T-cell (primary cell): ENCODE measurements at regions not wholly inside any gene's neighbourhood (a gene's known extent, or its start where the extent isn't known, plus 50 kb on each side); places are given as distances from the start of the nearest gene placed in this dataset.

ENCODE experiments used
- ATAC-seq, 4 experiments: fragments of 200-7000 bp in 3 of 4; fragments of 150-1000 bp in 1 of 4; cut with Tn5 transposase; replicated peaks in 1 of 4; 1 replicate in 3 of 4; 2 replicates in 1 of 4; pipeline ENCODE4 v1.10.0; 2021; ENCODE audit warnings: moderate library complexity in 3 of 4, mild to moderate bottlenecking in 2 of 4, moderate number of reproducible peaks in 1 of 4
- CTCF ChIA-PET, 2 donors: fragments of 300-600 bp; sonication (Branson Sonifier 250); formaldehyde crosslinking; loops; one replicate each; lab custom pipeline; 2022; ENCODE audit warnings: antibody characterized with exemption in 2 of 2; lab: Charles Lee
- POLR2A ChIA-PET, 2 donors: fragments of 300-600 bp; sonication (Branson Sonifier 250); formaldehyde crosslinking; loops; one replicate each; lab custom pipeline; 2022; ENCODE audit warnings: antibody characterized with exemption in 2 of 2; lab: Charles Lee
- DNase-seq, 35 experiments: peaks; one replicate each; pipeline versions ENCODE4 v3.0.0 to v3.0.0-alpha.2; 2013 to 2023
- H3K27ac ChIP-seq: one replicate; pipeline ENCODE4 v1.5.1; 2013; ENCODE audit warnings: low read length
- H3K27me3 ChIP-seq, 2 experiments: replicated peaks in 1 of 2; 1 replicate in 1 of 2; 2 replicates in 1 of 2; pipeline versions ENCODE4 v1.6.1 to v1.7.0; 2013; ENCODE audit warnings: low read length in 1 of 2, mixed read lengths in 1 of 2; ENCODE audit not compliant: control insufficient read depth in 2 of 2, insufficient read depth in 2 of 2; ENCODE audit errors: extremely low read depth in 1 of 2
- H3K36me3 ChIP-seq, 2 donors: 1 replicate in 1 of 2; 2 replicates in 1 of 2; pipeline versions ENCODE4 v1.6.1 to v1.7.0; 2013; ENCODE audit warnings: low read length in 1 of 2; ENCODE audit not compliant: control insufficient read depth in 2 of 2, insufficient read depth in 1 of 2; ENCODE audit errors: extremely low read depth in 1 of 2
- H3K4me1 ChIP-seq, 2 experiments: 1 replicate in 1 of 2; 2 replicates in 1 of 2; pipeline versions ENCODE4 v1.6.1 to v1.7.0; 2013; ENCODE audit warnings: low read length in 2 of 2, mixed read lengths in 1 of 2; ENCODE audit not compliant: insufficient read depth in 2 of 2, control insufficient read depth in 1 of 2; ENCODE audit errors: extremely low read depth in 1 of 2
- H3K4me3 ChIP-seq, 2 donors: 1 replicate in 1 of 2; 2 replicates in 1 of 2; pipeline versions ENCODE4 v1.5.1 to v1.7.0; 2013; ENCODE audit warnings: mild to moderate bottlenecking in 2 of 2, low read length in 1 of 2, moderate library complexity in 1 of 2; ENCODE audit not compliant: control insufficient read depth in 1 of 2; ENCODE audit errors: extremely low read depth in 1 of 2
- H3K9me3 ChIP-seq: 2 replicates; pipeline ENCODE4 v1.7.0; 2013
- H3K27ac Mint-ChIP-seq, 2 donors: one replicate each; pipeline ENCODE4 v1.8.0; 2020 to 2021; ENCODE audit warnings: mild to moderate bottlenecking in 2 of 2, mixed read lengths in 2 of 2
- H3K27me3 Mint-ChIP-seq, 2 donors: one replicate each; pipeline ENCODE4 v1.8.0; 2021 to 2022; ENCODE audit warnings: mixed read lengths in 2 of 2
- H3K36me3 Mint-ChIP-seq: one replicate; pipeline ENCODE4 v1.8.0; 2021; ENCODE audit warnings: mixed read lengths
- H3K4me1 Mint-ChIP-seq, 3 donors: one replicate each; pipeline ENCODE4 v1.8.0; 2020 to 2022; ENCODE audit warnings: mixed read lengths in 3 of 3, mild to moderate bottlenecking in 1 of 3
- H3K4me3 Mint-ChIP-seq, 3 donors: one replicate each; pipeline ENCODE4 v1.8.0; 2020 to 2022; ENCODE audit warnings: mild to moderate bottlenecking in 3 of 3, mixed read lengths in 3 of 3, moderate library complexity in 3 of 3
- H3K9me3 Mint-ChIP-seq, 3 donors: one replicate each; pipeline ENCODE4 v1.8.0; 2020 to 2022; ENCODE audit warnings: mixed read lengths in 3 of 3
- WGBS: methylation state at CpG from one replicate; pipeline ENCODE4 v1.1.5; 2013; ENCODE audit warnings: missing lambda C conversion rate; ENCODE audit not compliant: insufficient coverage; 5-methylcytosine and 5-hydroxymethylcytosine counted together

DNA sequence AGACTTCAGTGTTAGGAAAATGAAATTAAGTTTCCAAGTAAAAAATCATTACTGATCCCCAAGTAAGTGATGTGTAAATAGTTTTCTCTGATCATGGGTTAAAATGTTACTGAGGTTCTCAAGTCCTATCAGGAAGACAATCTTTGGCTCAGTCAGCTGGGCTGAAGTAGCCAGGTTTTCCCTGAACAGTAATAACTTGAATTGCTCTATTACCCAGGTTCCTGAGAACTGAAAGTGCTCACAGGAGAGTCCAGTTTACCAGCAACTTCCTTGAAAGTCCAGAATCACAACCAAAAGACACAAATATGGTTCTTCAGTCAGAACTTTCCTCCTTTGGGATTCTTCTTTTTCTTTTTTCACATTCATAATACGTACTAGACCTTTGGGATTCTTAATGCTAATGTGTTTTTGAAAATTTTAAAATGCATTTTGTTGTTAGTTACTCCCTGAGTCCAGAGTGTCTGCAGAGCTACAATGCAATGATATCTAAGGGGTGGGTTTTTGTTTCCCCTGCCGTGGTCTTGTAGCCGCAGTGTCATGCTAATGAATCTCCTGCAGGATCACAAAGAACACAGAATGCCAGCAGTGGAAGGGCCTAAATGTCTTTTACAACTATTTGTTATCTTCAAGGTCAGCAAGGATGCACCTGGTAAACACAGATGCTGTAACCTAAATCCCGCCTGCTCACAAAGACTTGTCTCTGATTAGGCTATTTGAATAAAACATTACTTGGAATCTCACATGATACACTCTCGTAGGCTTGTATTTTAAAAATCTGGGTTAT, 439.8 kb upstream of the NR3C2 start:
- Mint-ChIP-seq H3K36me3 (no peaks in the 10 kb centered on the region), H3K9me3 (peaks cover 0 to 5% (median 0%) of the 10 kb centered on the region in 3 donors), H3K27ac (no peak overlapping the region), H3K27me3 (no peaks in the 10 kb centered on the region), H3K4me3 (no peak overlapping the region), H3K4me1 (no peaks in the 10 kb centered on the region)
- Histone ChIP-seq H3K9me3 (no peaks in the 10 kb centered on the region), H3K27ac (no peak overlapping the region), H3K27me3 (no peaks in the 10 kb centered on the region), H3K4me1 (no peaks in the 10 kb centered on the region), H3K4me3 (no peak overlapping the region), H3K36me3 (no peaks in the 10 kb centered on the region)
- no peak for ATAC-seq
- CTCF ChIA-PET = no interaction called here
- WGBS = 83% methylated on average over 2 of the region's 5 CpGs
- POLR2A ChIA-PET = no interaction called here
- no peak for DNase-seq

DNA sequence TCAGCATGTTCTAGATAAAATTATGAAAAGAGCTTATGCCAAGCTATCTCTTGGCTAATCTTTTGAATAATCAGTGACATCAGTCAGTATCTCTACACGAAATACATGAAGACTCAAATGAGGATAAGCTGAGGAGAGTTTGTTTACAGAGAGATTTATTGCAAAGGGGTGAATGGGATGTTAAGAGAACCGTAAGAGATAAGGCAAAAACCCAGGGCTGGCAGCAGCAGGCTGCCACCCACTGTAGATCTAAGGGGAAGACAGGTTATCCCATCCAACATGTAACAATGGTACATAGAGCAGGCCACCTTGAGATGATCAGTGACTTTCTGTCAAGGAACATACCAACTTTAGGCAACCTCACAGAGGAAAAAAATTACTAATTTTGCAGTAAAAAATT, 432.1 kb upstream of the NR3C2 start:
- no peak for ATAC-seq
- Mint-ChIP-seq H3K4me3 (no peak overlapping the region), H3K9me3 (no peaks in the 10 kb centered on the region), H3K4me1 (no peaks in the 10 kb centered on the region), H3K36me3 (no peaks in the 10 kb centered on the region), H3K27me3 (peaks cover 4 to 5% of the 10 kb centered on the region in 2 donors), H3K27ac (no peak overlapping the region)
- H3K27ac ChIP-seq = no peak overlapping the region
- H3K4me1 ChIP-seq = no peaks in the 10 kb centered on the region
- H3K9me3 ChIP-seq = no peaks in the 10 kb centered on the region
- H3K36me3 ChIP-seq = no peaks in the 10 kb centered on the region
- ChIA-PET CTCF (no interaction called here), POLR2A (no interaction called here)
- no CpG with 5 or more reads among the region's 2 CpGs for WGBS
- no peaks in the 10 kb centered on the region for H3K27me3 ChIP-seq
- H3K4me3 ChIP-seq = no peak overlapping the region
- DNase-seq = no peak

DNA sequence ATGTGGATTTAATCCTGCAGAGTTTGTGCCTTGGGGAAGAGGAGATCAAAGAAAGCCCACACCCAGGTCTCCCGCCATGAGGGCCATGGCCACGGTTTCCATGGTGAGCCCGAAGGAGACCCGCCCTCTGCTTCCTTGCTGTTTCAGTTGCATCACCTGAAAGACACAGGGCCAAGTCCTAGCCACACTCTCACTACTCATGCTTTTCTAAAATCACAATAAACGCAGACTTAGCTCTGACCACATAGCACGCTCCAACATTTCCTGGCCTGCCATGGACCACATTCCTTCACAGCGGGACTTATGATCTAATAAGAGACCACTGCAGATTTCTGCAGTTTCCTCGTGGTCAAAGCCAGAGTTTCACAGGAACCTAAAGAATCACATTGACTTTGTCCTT, 426.0 kb upstream of the NR3C2 start:
- no peaks in the 10 kb centered on the region for H3K27me3 ChIP-seq
- CTCF ChIA-PET = no interaction called here
- peaks cover 5 to 8% of the 10 kb centered on the region in 2 donors for H3K27me3 Mint-ChIP-seq

DNA sequence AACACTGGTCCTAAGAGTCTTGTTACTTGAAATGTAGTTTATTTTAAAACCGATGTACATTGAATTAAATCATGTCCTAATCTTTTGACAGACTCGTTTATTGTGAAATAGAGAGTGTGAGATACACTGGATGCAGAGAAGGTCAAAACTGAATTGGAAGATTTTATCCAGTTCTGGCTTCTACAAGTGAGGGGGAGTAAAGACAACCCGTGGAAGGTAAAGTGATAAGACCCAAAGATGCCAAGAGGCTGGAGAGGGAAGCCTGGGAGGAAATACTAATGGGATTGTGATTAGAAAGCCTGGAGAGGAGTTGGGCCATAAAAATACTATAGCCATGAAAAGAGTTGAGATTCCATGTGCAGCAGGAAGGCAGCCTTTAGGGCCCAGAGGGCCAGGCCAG, 424.5 kb upstream of the NR3C2 start:
- no peaks in the 10 kb centered on the region for H3K36me3 ChIP-seq
- H3K4me1 Mint-ChIP-seq = no peaks in the 10 kb centered on the region
- no peak overlapping the region for H3K4me3 Mint-ChIP-seq
- DNase-seq (no peak), ATAC-seq (no peak)
- H3K9me3 Mint-ChIP-seq = no peaks in the 10 kb centered on the region
- H3K27ac ChIP-seq = no peak overlapping the region
- CTCF ChIA-PET = no interaction called here
- 60% methylated on average over 1 of the region's 3 CpGs for WGBS
- no peaks in the 10 kb centered on the region for H3K27me3 ChIP-seq
- H3K36me3 Mint-ChIP-seq = peaks cover 6% of the 10 kb centered on the region
- H3K27me3 Mint-ChIP-seq = peaks cover 3 to 8% of the 10 kb centered on the region in 2 donors
- no peaks in the 10 kb centered on the region for H3K4me1 ChIP-seq
- no peak overlapping the region for H3K27ac Mint-ChIP-seq
- POLR2A ChIA-PET = no interaction called here
- no peak overlapping the region for H3K4me3 ChIP-seq
- H3K9me3 ChIP-seq = no peaks in the 10 kb centered on the region

More for the DNA sequence above, 426.0 kb upstream of the NR3C2 start:
- H3K4me3 Mint-ChIP-seq = no peak overlapping the region
- no peak overlapping the region for H3K27ac Mint-ChIP-seq
- H3K4me3 ChIP-seq = no peak overlapping the region
- WGBS = 79% methylated on average over 8 of the region's 8 CpGs
- H3K9me3 Mint-ChIP-seq = no peaks in the 10 kb centered on the region
- H3K27ac ChIP-seq = no peak overlapping the region
- DNase-seq (no peak), ATAC-seq (no peak)
- POLR2A ChIA-PET = no interaction called here
- H3K36me3 Mint-ChIP-seq = peaks cover 6% of the 10 kb centered on the region
- no peaks in the 10 kb centered on the region for H3K9me3 ChIP-seq
- no peaks in the 10 kb centered on the region for H3K36me3 ChIP-seq
- H3K4me1 ChIP-seq = no peaks in the 10 kb centered on the region
- no peaks in the 10 kb centered on the region for H3K4me1 Mint-ChIP-seq

DNA sequence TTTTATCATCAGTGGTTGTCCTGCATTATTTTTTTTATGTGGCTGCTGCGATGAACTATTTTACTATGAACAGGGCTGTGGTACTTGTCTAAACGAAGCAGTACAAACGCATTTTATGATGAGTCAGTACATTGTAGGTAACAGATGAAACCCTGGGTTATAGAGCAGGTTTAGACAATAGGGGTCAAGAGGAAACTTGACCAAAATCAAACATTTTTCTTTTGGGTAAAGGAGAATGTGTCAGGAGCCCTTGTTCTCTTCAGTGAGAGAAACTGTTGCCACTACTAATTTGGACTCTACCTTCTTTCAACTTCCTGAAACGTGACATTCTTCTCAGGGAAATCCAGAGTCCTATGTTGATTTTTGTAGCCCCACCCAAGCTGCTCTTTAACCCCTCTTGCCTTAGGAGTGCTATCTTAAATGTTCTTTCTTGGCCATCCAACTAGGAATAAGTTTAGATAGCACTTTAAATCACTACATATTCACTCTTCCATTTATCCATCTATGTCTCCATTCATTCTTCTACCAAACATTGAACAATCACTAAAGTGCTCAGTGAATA, 415.8 kb upstream of the NR3C2 start:
- Histone ChIP-seq H3K9me3 (no peaks in the 10 kb centered on the region), H3K4me1 (no peaks in the 10 kb centered on the region), H3K36me3 (no peaks in the 10 kb centered on the region), H3K27ac (no peak overlapping the region), H3K27me3 (no peaks in the 10 kb centered on the region), H3K4me3 (no peak overlapping the region)
- DNase-seq (no peak), ATAC-seq (no peak)
- ChIA-PET POLR2A (no interaction called here), CTCF (no interaction called here)
- 20% methylated on average over 3 of the region's 4 CpGs for WGBS
- H3K9me3 Mint-ChIP-seq = peaks cover 12 to 15% (median 12%) of the 10 kb centered on the region in 3 donors
- H3K4me1 Mint-ChIP-seq = no peaks in the 10 kb centered on the region
- H3K36me3 Mint-ChIP-seq = peaks cover 2% of the 10 kb centered on the region
- H3K27me3 Mint-ChIP-seq = no peaks in the 10 kb centered on the region
- H3K27ac Mint-ChIP-seq = no peak overlapping the region
- H3K4me3 Mint-ChIP-seq = no peak overlapping the region

DNA sequence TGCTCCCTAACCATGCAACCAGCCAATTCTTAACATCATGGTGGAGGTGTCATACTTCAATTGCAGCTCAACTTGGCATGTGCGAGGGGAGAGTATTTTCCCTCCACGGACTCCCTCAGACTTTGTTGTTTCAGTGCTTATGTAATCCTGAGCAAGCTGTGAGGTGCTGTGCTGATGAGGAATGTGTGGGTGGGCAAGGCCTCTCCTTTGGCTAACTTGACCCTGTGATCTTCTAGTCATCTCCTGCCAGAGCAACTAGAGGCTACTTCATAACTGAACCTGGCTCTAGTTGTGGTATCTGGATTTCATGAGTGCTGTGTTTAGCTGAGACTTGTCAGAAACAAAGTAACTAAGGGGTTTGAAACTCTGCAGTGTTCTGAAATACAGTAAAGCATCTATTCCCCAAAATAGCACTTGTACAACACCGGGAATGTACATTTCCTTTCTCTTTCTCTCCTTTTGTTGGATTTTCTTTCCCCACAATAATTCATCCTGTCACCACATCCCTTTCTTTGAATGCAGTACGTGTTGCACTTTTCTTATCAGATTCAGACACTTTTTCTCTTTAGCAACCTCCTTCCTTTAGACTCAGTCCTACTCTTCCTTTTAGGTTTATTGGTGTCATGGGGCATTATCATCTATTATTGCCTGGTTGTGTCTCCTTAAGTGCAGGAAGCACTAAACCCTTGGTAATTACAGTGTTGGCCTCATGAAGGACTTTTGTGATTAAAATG, 415.2 kb upstream of the NR3C2 start:
- DNase-seq = no peak
- no peak for ATAC-seq
- peaks cover 2% of the 10 kb centered on the region for H3K36me3 Mint-ChIP-seq
- no peak overlapping the region for H3K27ac Mint-ChIP-seq
- Histone ChIP-seq H3K4me1 (no peaks in the 10 kb centered on the region), H3K27ac (no peak overlapping the region), H3K27me3 (no peaks in the 10 kb centered on the region), H3K4me3 (no peak overlapping the region), H3K9me3 (no peaks in the 10 kb centered on the region), H3K36me3 (no peaks in the 10 kb centered on the region)
- ChIA-PET POLR2A (no interaction called here), CTCF (no interaction called here)
- H3K4me3 Mint-ChIP-seq = no peak overlapping the region
- no peaks in the 10 kb centered on the region for H3K27me3 Mint-ChIP-seq
- peaks cover 12 to 15% (median 12%) of the 10 kb centered on the region in 3 donors for H3K9me3 Mint-ChIP-seq
- 61% methylated on average over 3 of the region's 4 CpGs for WGBS
- no peaks in the 10 kb centered on the region for H3K4me1 Mint-ChIP-seq
